ENCODE measurements at regions not wholly inside any gene's neighbourhood (a gene's known extent, or its start where the extent isn't known, plus 50 kb on each side); places are given as distances from the start of the nearest gene placed in this dataset.

GRCh38 chr4:130023088-130023487 lies 927.1 kb downstream of the C4orf33 start:
- Histone ChIP-seq H3K27ac (ENCODE audit: extremely low read depth, low read depth, low read length) (no peak overlapping the region), H3K9me1 (ENCODE audit: control insufficient read depth, insufficient read depth, low read length) (no peaks in the 10 kb centered on the region), H3K9ac (ENCODE audit: insufficient read depth in 1 of 2, low read depth in 2 of 2, low read length in 2 of 2) (no peak overlapping the region), H3K36me3 (ENCODE audit: control insufficient read depth, insufficient read depth, low read length) (no peaks in the 10 kb centered on the region), H3K4me1 (replicated peaks in 1 of 2; ENCODE audit: control insufficient read depth in 2 of 2, insufficient read depth in 2 of 2, low read length in 2 of 2) (no peaks in the 10 kb centered on the region), H2AFZ (ENCODE audit: low read depth, low read length) (no peak overlapping the region), H3K9me3 (replicated peaks; ENCODE audit: control insufficient read depth, insufficient read depth, low read depth, low read length) (0 out of 2 replicates have a peak, but pooled peaks cover 1% of the 10 kb centered on the region), H3K79me2 (ENCODE audit: control insufficient read depth, insufficient read depth, low read length) (no peaks in the 10 kb centered on the region), H3K27me3 (ENCODE audit: control insufficient read depth in 2 of 2, insufficient read depth in 2 of 2, low read length in 2 of 2) (no peaks in the 10 kb centered on the region), H3K4me3 (no peak overlapping the region), H3K4me2 (ENCODE audit: insufficient read depth, low read length) (no peak overlapping the region), H4K20me1 (replicated peaks; ENCODE audit: control insufficient read depth, insufficient read depth, low read length) (no peaks in the 10 kb centered on the region)
- intact Hi-C loops (cut with micrococcal nuclease) (no loop called here), in situ Hi-C loops (cut with MboI) (no loop called here)
- FAIRE-seq, result no peak
- DNase-seq (ENCODE audit: extremely low read depth in 1 of 4, low spot score in 3 of 4), result no peak
- ChIA-PET CTCF (ENCODE audit: low intra/inter-chr PET ratio) (no interaction called here), POLR2A (no interaction called here)
- 3% methylated on average over 2 of the region's 2 CpGs for WGBS (ENCODE audit: insufficient coverage, low coverage, missing lambda C conversion rate)
- TF ChIP-seq HNRNPLL (IDR thresholded peaks at IDR 0.05; ENCODE audit: low read depth, low read length, poor library complexity, severe bottlenecking) (no peak), PRPF4 (IDR thresholded peaks at IDR 0.05; ENCODE audit: insufficient read depth, low read depth, low read length, poor library complexity, severe bottlenecking) (no peak), ETV6 (IDR thresholded peaks at IDR 0.05; ENCODE audit: borderline replicate concordance in 1 of 2, low read depth in 2 of 2, low read length in 1 of 2) (no peak), ETV6 (CRISPR knock-in tag; IDR thresholded peaks at IDR 0.05; ENCODE audit: borderline replicate concordance) (no peak), CEBPZ (IDR thresholded peaks at IDR 0.05; ENCODE audit: borderline replicate concordance, low read depth, low read length) (no peak), RBBP5 (IDR thresholded peaks at IDR 0.05; ENCODE audit: borderline replicate concordance, insufficient read depth, low read length, poor library complexity, severe bottlenecking) (no peak), HNRNPH1 (optimal IDR thresholded peaks at IDR 0.05; ENCODE audit: low read depth, low read length) (no peak), ARID3B (CRISPR knock-in tag; IDR thresholded peaks at IDR 0.05; ENCODE audit: borderline replicate concordance) (no peak), ZNF133 (CRISPR knock-in tag; IDR thresholded peaks at IDR 0.05) (no peak), ZNF408 (CRISPR knock-in tag; IDR thresholded peaks at IDR 0.05; ENCODE audit: low read depth) (no peak), ESRRB (CRISPR knock-in tag; IDR thresholded peaks at IDR 0.05; ENCODE audit: borderline replicate concordance) (no peak), EWSR1 (IDR thresholded peaks at IDR 0.05; ENCODE audit: borderline replicate concordance, low read depth, partially characterized antibody) (no peak), CTBP1 (IDR thresholded peaks at IDR 0.05; ENCODE audit: borderline replicate concordance) (no peak), DEAF1 (CRISPR knock-in tag; IDR thresholded peaks at IDR 0.05) (no peak), ZNF316 (IDR thresholded peaks at IDR 0.05) (no peak), ZNF830 (CRISPR knock-in tag; IDR thresholded peaks at IDR 0.05) (no peak), ZNF347 (CRISPR knock-in tag; IDR thresholded peaks at IDR 0.05; ENCODE audit: low read depth) (no peak), TRIM28 (IDR thresholded peaks at IDR 0.05) (no peak)
- no TSS peak for BruUV-seq (replicated peaks)
- no peak for ATAC-seq
